ENCODE measurements at regions not wholly inside any gene's neighbourhood (a gene's known extent, or its start where the extent isn't known, plus 50 kb on each side); places are given as distances from the start of the nearest gene placed in this dataset.

- CTCF ChIA-PET (ENCODE audit: partially characterized antibody): interaction anchor here (0.5 to 2.0 kb wide), 14 partner anchors 10 to 604 kb away, joined by 3 to 14 read pairs (median 3); no protein-coding TSS in a partner anchor
- WGBS, 2 experiments (ENCODE audit: extremely low coverage in 1 of 2, insufficient coverage in 1 of 2, insufficient read length in 1 of 2, insufficient replicate concordance in 2 of 2, low coverage in 1 of 2, low lambda C conversion rate in 2 of 2, missing lambda C conversion rate in 1 of 2): 86% methylated on average over 3 of the region's 3 CpGs; no CpG with 5 or more reads in 1 of the 2 experiments
These were observed 543.7 kb upstream of the CDH11 start for GRCh38 chr16:65665586-65665985.

More at GRCh38 chr16:65665586-65665985, 543.7 kb upstream of the CDH11 start:
- no peak overlapping the region for H3K14ac ChIP-seq (ENCODE audit: insufficient read length)
- H4K20me1 ChIP-seq (replicated peaks in 1 of 2; ENCODE audit: control insufficient read depth in 1 of 2, insufficient read depth in 2 of 2, low read length in 2 of 2): no peaks in the 10 kb centered on the region
- no peak overlapping the region for H3K56ac ChIP-seq (replicated peaks; ENCODE audit: insufficient read length, low read depth, low read length)
- H3K4me3 ChIP-seq (ENCODE audit: extremely low read depth in 1 of 4, insufficient read depth in 2 of 4, low read depth in 3 of 4, low read length in 4 of 4): no peak overlapping the region
- no peak overlapping the region for H3K4me2 ChIP-seq (ENCODE audit: insufficient read depth in 1 of 2, low read depth in 2 of 2, low read length in 2 of 2)
- H3K4ac ChIP-seq (replicated peaks; ENCODE audit: insufficient read length, low read depth, low read length): no peak overlapping the region
- no peak overlapping the region for H4K8ac ChIP-seq (ENCODE audit: extremely low read depth, insufficient read depth, low read length)
- no peak overlapping the region for H3K23ac ChIP-seq (ENCODE audit: insufficient read length)
- H2BK12ac ChIP-seq (ENCODE audit: low read depth, low read length): no peak overlapping the region
- no peak overlapping the region for H2BK15ac ChIP-seq (ENCODE audit: low read length)
- H2BK120ac ChIP-seq (replicated peaks; ENCODE audit: low read depth, low read length): no peak overlapping the region
- peaks cover 0 to 3% of the 10 kb centered on the region in 2 experiments; a peak in 1 of 4 replicates for H3K9me3 ChIP-seq (ENCODE audit: insufficient read depth in 2 of 2, low read depth in 1 of 2, low read length in 1 of 2)
- H2BK5ac ChIP-seq (ENCODE audit: low read depth, low read length): no peak overlapping the region
- no peaks in the 10 kb centered on the region for H3K36me3 ChIP-seq (ENCODE audit: control insufficient read depth in 2 of 4, insufficient read depth in 4 of 4, low read length in 3 of 4)
- H3K4me1 ChIP-seq (replicated peaks in 1 of 4; ENCODE audit: control insufficient read depth in 3 of 4, insufficient read depth in 4 of 4, low read length in 3 of 4): peaks cover 0 to 5% (median 2%) of the 10 kb centered on the region in 4 experiments; a peak in 3 of 7 replicates
- H2BK20ac ChIP-seq (ENCODE audit: low read length): no peak overlapping the region
- FAIRE-seq (no peak), DNase-seq (ENCODE audit: low read depth in 1 of 2, low spot score in 2 of 2) (no peak)
- H4K5ac ChIP-seq (ENCODE audit: insufficient read length, low read depth, low read length): no peak overlapping the region
- H2AK5ac ChIP-seq (ENCODE audit: low read depth, low read length): no peak overlapping the region
- H4K91ac ChIP-seq (replicated peaks; ENCODE audit: insufficient read length, low read length): no peak overlapping the region
- no peak overlapping the region for H2AFZ ChIP-seq (ENCODE audit: low read length)
- no peak overlapping the region; the same call in 1 of the 2 replicates for H3K18ac ChIP-seq (ENCODE audit: extremely low read depth, low read length)
- POLR2A ChIA-PET (ENCODE audit: partially characterized antibody): interaction anchor here (0.9 kb wide), 1 partner anchor 16 kb away, joined by 3 read pairs; no protein-coding TSS in a partner anchor
- TF ChIP-seq TEAD4 (IDR thresholded peaks at IDR 0.05; ENCODE audit: low read depth, low read length) (no peak), SP1 (IDR thresholded peaks at IDR 0.05; ENCODE audit: low read depth, low read length) (no peak), CBX5 (IDR thresholded peaks at IDR 0.05; ENCODE audit: low read depth, low read length) (no peak), RAD21 (IDR thresholded peaks at IDR 0.05 in 1 of 2, conservative IDR thresholded peaks at IDR 0.05 in 1 of 2; ENCODE audit: low read depth in 2 of 2, low read length in 2 of 2) (no peak), KDM5A (IDR thresholded peaks at IDR 0.05; ENCODE audit: low read length) (no peak), RFX5 (IDR thresholded peaks at IDR 0.05; ENCODE audit: borderline replicate concordance, low read depth, low read length) (no peak), ASH2L (IDR thresholded peaks at IDR 0.05; ENCODE audit: low read length) (no peak), BRCA1 (IDR thresholded peaks at IDR 0.05; ENCODE audit: low read depth, low read length) (no peak), CBX8 (IDR thresholded peaks at IDR 0.05; ENCODE audit: borderline replicate concordance, low read depth, low read length) (no peak)
- no peaks in the 10 kb centered on the region for H3K27me3 ChIP-seq (replicated peaks in 1 of 4; ENCODE audit: control insufficient read depth in 3 of 4, extremely low read depth in 1 of 4, insufficient read depth in 3 of 4, low read length in 3 of 4)
- H3K27ac ChIP-seq (ENCODE audit: low read depth, low read length): no peak overlapping the region
- no peaks in the 10 kb centered on the region for H3K79me1 ChIP-seq (ENCODE audit: low read depth, low read length)
- H3K79me2 ChIP-seq (ENCODE audit: control insufficient read depth in 1 of 2, insufficient read depth in 2 of 2, low read length in 2 of 2): no peaks in the 10 kb centered on the region
- no peak overlapping the region for H3K9ac ChIP-seq (replicated peaks in 1 of 4; ENCODE audit: extremely low read depth in 1 of 4, low read depth in 3 of 4, low read length in 3 of 4)
- no peaks in the 10 kb centered on the region for H3K23me2 ChIP-seq (ENCODE audit: low read depth, low read length)

Data from H1 (cell line).